Non-pigmented ciliary epithelial cell (primary cell): ENCODE measurements at regions not wholly inside any gene's neighbourhood (a gene's known extent, or its start where the extent isn't known, plus 50 kb on each side); places are given as distances from the start of the nearest gene placed in this dataset.
A peak's percentile ranks its signal among the peaks of the same experiment; 100 is the strongest.

ENCODE experiments used
- DNase-seq: peaks from one replicate; pipeline ENCODE4 v3.0.0-alpha.2; 2010; ENCODE audit warnings: low read depth

DNA sequence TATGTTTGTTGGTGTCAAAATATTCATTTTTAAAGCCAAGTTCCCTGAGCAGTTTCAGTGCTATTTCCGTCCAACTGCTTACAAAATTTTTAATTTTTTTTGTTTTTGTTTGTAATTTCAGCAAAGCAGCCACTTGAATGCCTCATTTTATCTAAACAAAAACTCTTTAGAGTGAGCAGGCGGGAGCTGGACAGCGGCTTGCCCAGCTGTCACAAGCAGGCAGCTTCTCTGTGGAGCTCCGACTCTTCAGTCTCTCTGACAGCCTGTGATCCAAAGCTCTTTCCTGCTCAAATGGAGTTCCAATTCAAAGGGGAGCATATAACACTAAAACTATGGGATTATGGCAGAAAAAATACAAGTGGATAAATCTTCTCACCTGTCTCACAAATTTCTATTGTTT lies 618.3 kb upstream of the PCDH20 start:
- no peak for DNase-seq

DNA sequence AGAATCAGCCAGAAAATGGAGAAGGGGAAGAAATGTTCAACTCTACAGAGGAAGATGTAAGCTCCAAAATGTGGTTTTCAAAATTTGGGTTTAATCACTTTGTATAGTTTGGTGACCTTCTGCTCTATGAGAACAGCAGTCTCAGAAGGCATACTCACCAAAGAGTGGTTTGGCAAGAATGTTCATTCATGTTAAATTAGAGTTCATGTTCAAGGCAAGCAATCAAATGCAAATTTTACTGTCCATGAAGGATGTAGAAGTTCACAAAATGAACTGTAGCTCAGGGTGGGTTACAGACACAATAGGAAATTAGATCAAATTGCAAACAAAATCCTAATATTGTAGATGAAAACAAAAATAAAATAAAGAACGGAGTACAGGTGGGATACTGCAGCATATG lies 606.7 kb upstream of the PCDH20 start:
- no peak for DNase-seq

DNA sequence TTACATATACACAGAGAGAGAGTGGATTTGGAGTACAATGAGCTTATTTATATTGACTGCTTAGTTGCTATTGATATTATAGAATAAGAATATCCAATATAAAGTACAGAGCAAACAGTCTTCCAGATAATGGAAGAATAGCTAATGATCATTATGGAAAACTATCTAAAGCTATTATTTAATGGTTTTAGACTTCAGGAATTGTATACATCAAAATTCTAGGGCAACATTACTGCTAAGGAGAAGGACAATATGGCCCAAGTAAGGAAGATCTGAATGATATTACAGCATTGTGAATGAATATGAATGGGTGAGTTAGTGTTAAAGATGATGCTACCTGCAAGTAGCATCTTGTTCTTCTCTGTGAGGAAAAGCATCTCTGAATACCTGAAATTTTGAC lies 604.2 kb upstream of the PCDH20 start:
- no peak for DNase-seq

DNA sequence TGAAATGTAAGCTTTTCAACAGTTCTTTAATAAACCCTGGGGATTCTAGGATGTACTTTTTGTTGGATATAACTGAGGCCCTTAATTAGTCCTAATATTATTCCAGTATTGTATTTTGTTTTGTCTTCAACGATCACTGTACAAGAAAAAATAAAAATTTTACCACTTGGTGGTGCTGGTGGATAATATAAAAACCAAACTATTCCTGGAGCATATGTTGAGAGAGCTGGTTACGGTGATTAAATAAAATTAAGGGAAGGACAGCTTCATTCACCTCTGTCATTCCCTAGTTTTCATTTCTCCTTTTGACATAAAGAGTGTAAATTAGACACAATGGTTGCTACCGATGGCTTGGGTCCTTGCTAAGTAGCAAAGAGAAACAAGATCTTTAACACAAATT lies 598.6 kb upstream of the PCDH20 start:
- DNase-seq: no peak

DNA sequence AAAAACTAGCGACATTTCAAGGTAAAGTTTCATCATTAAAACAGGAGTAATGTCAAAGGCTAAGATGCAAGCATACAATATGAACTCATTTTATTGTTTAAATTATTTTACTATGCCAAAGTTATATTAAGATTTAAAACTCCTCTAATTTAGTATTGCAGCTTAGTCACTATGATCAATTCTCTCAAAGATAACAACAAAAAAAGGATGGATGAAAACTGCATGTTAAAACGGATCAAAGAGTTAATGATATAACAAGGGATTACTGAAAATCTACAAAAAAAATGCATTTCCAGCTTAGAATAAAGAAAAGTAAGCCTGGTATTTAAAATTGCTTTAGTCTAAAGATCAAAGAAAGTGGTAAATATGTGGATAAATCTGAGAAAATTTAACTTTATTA lies 587.8 kb upstream of the PCDH20 start:
- no peak for DNase-seq

DNA sequence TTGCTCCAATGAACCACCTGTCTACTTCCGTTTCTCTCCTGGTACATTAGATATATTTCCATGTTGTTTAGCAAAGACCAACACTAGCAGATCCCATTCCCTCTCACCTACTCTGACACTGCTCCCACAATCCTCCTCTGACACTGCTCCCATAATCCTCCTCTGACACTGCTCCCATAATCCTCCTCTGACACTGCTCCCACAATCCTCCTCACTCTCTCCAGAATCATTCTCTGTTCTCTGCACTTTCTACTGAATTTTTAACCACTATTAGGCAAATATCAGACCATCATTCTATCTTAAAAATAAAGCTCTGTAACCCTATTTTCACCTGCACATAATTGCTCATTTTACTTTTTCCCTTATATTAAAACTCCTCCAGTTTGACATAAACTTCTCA lies 578.5 kb upstream of the PCDH20 start:
- no peak for DNase-seq

DNA sequence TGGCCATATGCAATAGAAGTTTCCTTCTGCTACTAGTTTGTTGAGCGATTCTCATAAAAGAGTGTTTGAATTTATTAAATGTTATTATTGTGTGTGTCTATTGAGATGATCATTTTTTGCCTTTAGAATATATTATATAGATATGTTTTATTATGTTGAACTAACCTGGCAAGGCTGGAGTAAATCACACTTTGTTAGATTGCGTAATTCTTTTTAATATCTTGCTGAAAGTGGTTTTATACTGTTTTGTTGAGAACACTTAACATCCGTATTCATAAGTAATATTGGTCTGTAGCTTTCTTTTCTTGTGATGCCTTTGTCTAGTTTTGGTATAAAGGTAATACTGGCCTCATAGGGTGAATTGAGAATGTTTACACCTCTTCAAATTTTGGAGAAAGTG lies 574.3 kb upstream of the PCDH20 start:
- DNase-seq: no peak

DNA sequence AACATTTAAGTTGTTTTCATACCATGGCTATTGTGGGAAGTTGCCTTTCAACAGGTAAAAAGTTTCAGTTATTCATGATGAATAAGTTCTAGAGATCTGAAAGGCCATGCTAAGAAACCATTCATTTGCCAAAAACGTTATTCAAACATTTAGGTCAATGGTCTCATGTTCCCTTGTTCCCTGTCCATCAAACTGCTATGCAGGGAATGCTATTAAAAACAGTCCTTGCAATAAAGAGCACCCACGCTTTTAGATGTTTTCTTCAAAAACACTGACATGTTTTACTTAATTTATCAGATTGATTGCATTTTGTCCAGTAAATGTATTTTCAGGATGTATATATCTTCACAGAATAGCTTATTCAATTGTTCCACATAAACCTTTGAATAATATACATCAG lies 573.2 kb upstream of the PCDH20 start:
- no peak for DNase-seq

DNA sequence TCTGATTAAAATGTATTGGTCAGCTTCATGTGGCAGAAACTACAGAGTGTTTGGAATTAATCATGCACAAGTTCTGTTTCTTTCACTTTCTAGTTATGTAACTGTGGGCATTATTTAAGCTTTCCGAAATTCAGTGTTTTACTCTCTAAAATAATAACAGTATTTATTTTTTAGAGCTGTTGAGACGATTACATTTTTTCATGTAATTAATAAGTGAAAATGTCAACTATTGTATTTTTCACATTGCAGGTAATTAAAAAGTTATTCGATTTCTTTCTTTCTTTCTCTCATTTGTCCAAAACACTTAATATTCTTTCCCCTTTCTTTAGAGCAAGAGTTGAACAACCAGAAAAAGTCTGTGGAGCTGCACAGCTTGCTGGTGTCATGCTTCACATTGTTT lies 559.4 kb upstream of the PCDH20 start:
- DNase-seq: no peak

DNA sequence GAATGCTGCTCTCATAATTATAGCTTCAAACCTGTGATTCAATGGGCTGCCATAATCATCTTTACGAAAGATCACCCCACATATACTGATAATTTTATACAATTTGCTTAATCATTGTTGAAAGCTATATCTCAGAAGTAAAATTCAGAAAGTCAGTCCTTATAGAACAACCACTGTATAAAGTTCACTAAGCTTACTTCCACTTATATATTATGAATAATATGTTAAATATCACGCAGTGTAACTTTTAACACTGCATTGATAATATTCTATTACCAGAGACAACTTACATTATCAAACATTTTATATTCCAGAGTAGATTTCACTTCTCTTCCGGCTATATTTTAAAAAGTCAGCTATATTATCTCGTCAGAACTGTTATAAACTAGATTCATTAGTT lies 550.1 kb upstream of the PCDH20 start:
- no peak for DNase-seq

DNA sequence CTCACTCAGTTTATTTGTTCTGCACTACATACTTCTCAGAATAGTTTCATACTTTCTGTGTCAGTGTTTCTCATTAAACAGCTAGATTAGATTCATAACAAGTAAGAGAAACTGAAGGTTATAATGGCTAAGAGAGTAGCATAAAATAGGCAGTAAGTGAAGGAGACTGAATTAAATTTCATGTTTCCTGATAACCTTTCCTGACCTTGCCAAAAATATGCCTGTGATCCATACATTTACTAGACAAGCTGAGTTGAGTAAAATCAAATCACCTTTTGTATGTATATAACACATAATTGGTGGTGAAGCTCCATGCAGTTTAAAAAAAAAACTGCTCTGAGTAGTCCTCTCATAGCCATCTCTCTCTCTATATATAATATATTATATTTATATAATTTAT lies 545.3 kb upstream of the PCDH20 start:
- no peak for DNase-seq

DNA sequence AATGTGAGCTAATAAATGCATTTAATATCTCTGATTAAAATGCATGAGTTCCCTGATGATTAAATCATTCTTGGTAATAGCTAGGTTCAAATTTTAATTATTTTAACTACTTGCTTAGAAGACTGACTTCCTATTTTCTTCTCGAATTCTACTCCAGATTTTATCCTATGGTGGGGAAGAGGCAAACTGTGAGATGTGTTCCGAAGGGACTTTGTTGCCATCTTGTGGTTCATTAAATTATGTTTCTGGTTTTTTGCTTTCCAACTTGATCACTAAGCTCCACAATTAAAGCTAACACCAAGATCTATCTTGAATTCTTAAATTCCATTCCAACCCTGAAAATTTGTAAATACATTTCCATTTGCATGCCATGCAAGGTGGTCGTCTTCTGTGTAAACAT lies 538.4 kb upstream of the PCDH20 start:
- DNase-seq: peak; percentile 5

DNA sequence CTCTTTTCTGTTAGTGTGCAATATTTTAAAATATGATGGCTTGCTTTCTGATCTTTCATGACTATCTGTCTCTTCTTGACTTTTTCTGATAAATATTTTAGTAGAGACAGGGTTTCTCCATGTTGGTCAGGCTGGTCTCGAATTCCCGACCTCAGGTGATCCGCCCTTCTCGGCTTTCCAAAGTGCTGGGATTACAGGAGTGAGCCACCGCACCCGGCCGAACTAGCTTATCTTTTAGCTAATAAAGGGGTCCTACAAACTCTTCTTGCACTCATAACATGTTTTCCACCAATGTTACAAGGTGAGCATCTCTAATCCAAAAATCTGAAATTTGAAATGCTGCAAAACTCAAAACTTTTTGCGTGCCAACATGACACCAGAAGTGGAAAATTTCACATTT lies 535.2 kb upstream of the PCDH20 start:
- DNase-seq: no peak

DNA sequence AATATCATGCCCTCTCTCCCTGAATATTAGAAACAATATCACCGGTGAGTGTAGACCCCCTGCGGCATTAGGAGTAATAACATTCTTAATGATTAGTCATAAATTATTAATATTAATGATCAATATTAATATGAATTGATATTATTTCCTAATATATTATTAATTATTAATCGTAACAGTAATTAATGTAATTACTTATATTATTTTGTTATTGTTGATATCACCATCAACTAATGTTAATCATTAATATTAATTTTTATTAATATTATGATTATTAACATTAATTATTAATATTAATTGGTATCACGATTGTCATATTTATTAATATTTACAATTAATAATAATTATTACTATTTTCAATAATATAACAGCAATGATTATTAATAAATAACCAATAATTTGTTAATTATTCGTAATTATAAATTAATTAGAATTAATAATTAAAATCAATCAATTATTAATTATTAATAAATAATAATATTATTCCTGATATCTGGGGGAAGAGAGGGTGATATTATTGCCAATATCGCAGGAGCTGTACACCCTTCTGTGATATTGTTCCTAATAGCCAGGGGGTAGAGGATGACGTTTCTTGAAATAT lies 528.8 kb upstream of the PCDH20 start:
- DNase-seq: no peak

DNA sequence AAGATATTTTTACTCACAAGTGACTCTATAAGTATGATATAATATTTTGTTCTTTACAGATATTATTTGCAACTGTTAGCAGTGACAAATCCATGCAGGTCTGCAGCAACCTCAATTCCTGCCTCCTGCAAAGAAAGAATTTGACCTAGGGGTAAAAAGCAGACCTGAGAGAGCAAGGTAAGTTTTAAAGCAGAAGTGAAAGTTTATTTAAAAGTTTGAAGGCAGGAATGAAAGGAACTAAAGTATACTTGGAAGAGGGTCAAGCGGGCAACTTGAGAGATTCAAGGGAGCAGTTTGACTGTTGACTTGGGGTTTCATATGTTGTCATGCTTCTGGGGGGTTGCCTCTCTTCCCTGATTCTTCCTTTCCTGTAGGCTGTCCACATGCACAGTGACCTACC lies 520.1 kb upstream of the PCDH20 start:
- no peak for DNase-seq

DNA sequence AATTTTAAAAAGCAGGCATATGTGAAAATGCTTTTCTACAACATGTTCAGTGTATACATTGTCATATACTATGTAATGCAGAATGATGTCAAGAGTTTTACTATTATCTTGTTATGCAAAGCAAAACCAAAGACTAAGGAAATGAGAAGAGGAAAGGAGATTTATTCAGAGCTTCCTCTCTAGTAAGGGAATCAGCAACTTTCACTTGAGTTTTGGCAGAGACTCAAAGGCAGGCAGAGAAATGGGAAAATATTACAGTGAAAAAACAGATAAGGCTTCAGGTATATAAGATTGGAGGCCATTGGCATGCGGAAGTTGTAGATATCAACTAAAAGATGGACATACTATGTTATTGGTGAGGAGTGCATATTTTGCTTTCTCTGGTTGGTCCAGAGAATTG lies 512.0 kb upstream of the PCDH20 start:
- no peak for DNase-seq

DNA sequence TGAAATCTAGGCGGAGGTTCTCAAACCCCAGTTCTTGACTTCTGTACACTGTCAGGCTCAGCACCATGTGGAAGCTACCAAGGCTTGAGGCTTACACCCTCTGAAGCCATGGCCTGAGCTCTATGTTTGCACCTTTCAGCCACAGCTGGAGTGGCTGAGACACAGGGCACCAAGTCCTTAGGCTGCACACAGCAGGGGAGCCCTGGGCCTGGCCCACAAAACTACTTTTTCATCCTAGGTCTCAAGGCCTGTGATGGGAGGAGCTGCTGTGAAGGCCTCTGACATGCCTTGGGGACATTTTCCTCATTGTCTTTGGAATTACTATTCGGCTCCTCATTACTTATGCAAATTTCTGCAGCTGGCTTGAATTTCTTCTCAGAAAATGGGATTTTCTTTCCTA lies 503.2 kb upstream of the PCDH20 start:
- no peak for DNase-seq

DNA sequence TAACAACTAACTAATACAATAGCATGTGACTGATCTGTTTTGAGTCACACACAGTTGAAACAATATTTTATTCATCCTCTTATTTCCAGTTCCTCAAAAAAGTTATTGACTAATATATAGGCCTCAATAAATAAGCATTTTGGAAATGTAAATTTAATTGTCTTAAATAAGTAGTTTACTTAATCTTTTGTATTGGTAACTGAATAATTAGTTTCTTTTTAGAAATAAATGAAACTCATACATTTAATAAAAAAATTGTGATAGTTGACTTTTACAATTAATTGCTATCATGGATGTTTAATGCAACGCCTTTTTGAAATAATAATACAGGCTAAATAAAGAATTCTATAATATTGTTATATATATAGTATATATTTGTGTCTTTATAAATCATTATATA lies 500.8 kb upstream of the PCDH20 start:
- no peak for DNase-seq

DNA sequence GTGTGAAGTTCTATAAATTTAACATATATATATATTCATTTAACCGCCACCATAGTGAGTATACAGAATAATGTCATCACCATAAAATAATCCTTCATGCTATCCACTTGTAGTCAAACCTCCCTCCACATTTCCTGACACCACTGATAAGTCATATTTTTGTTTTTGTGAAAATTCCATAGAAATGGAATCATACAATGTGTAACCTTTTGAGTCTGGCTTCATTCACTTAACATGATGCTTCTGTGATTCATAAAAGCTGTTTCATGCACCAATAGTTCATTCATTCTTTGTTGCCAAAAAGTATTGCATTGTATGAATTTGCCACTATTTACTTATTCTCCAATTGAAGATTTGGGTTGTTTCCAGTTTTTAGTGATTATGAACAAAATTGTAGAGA lies 497.5 kb upstream of the PCDH20 start:
- DNase-seq: peak; percentile 37

DNA sequence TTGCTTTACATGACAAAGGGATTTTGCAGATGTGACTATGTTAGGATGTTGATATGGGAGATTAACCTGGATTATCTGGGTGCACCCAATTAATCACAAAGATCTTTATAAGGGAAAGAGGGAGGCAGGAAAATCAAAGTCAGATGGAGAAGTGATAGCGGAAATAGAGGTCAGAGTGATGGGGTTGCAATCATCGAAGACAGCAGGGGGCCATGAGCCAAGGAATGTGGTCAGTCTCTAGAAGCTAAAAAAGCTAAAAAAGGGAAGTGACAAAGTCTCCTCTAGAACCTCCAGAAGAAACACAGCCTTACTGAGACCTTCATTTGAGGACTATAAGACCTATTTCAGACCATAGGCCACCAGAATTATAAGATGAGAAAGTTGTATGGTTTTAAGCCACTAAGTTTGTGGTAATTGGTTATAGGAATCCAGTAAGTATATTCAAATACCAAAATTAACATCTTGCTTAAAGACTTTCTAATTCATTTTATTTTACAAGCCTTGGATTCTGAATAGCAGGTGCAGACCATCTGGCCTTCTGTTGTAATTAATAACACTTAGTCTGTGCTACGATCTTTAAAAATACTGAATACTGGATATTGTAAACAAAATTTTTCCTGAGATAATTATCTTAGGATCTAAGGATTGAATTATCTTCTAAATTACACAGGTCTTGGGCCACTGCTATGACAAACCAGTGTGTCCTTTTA lies 493.4 kb upstream of the PCDH20 start:
- DNase-seq: no peak

DNA sequence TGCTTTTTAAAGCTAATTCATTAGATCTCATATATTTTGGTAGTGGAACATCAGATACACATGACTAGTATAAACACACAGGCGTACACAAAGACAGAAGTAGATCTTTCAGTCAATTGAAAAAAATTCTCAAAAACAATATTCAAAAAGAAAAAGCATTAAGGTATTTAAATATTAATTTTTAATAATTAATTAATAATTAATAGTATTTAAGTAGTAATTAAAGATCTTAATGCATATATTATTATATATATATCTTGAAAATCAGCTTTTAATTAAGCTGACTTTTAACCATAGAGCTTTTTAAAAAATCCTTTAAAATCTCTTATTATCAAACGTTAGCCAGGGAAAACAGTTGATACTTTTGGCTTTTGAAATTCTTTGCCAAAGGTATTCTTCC lies 489.4 kb upstream of the PCDH20 start:
- DNase-seq: no peak

DNA sequence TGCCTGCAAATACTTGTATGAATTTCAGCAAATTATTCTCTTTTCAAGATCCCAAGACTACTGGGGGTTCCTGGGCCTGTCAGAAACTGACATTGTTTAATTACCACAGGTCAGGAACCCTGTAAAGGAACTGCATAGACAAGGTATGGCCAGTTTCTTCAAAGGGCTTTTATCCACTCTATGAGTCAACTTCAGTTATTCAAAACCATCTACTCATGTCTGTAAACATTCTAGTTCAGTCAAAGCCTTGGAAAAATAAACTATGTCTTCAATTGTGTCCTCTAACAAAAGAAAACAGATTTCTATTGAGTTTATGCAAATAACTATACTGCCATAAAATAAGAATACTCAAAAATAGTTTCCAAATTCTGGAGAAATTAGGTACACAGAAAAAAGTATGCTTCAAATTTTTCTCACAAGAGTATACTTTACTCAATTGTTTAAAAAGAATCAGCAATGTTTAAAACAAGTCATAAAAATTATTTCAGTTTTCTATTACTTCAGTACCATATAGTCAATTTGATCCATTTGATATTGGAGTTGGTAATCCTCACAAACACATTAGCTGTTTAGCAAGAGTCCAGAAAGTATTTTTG lies 486.4 kb upstream of the PCDH20 start:
- DNase-seq: no peak

DNA sequence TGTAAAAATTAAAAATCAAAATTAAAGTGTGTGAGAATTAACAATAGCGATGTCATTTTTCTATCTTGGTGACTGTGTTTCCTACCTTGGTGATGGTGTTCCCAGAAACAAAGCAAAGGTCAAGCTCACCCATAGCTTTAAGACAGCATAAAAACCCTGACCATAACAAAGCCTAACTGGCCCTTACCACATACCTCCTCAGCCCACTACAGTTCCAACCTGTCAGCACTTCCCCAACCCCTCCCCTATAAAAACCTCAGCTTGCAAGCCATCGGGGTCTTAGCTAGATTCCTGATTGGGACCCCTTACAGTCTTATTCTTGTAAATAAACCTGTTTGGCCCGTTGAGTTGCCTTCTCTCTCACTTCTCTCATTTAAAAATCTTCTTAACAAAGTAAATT lies 484.4 kb upstream of the PCDH20 start:
- no peak for DNase-seq

DNA sequence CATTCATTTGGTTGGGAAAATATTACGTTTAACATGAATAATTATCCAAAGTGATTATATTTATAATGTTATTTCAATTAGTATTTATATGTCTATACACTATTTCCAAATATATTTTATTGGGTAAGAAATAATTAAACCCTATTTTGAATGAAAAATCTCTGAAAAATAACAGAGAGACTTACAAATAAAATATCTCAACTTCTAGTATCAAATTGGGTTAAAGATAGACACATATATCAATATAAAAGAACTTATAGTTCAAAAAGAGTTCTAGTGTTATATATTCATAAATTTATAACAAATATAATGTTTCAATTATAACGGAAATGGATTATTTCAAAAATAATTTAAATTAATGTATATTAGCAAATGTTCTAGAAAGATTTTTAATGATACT lies 482.6 kb upstream of the PCDH20 start:
- no peak for DNase-seq
